K562 (cell line): ENCODE measurements at regions not wholly inside any gene's neighbourhood (a gene's known extent, or its start where the extent isn't known, plus 50 kb on each side); places are given as distances from the start of the nearest gene placed in this dataset.

Source experiments
- CBFB ChIP-seq: sonication (generic); formaldehyde crosslinking; IDR thresholded peaks from 2 replicates; pipeline ENCODE4 v1.4.0; 2020; ENCODE audit warnings: mild to moderate bottlenecking, missing genetic modification reagents
- CBX5 ChIP-seq: IDR thresholded peaks from 2 replicates; pipeline ENCODE4 v1.6.1; 2014; ENCODE audit warnings: low read depth, borderline replicate concordance
- CTCF ChIP-seq, 3 experiments: IDR thresholded peaks in 2 of 3; conservative IDR thresholded peaks in 1 of 3; 2 replicates each; pipeline ENCODE4 v1.5.1; 2011 to 2012; ENCODE audit warnings: low read length in 3 of 3, mild to moderate bottlenecking in 3 of 3, control low read depth in 2 of 3, improper control_type of control experiment in 1 of 3, inconsistent platforms in 1 of 3, low read depth in 1 of 3, mixed read lengths in 1 of 3, moderate library complexity in 1 of 3; ENCODE audit not compliant: insufficient read depth in 2 of 3
- FOS ChIP-seq: IDR thresholded peaks from 3 replicates; pipeline ENCODE4 v1.6.1; 2011; ENCODE audit not compliant: insufficient read length; ENCODE audit errors: extremely low read depth
- FOXK2 ChIP-seq, 2 experiments: fragments of 450-650 bp; IDR thresholded peaks in 1 of 2; conservative IDR thresholded peaks in 1 of 2; 2 replicates each; pipeline ENCODE4 v1.6.1; 2016; ENCODE audit warnings: low read depth in 2 of 2, mild to moderate bottlenecking in 1 of 2
- HIVEP1 ChIP-seq: fragments of 250-450 bp; sonication (Bioruptor Pico); IDR thresholded peaks from 2 replicates; pipeline ENCODE4 v1.4.0; 2020; ENCODE audit warnings: mild to moderate bottlenecking
- ZFX ChIP-seq: sonication (generic); formaldehyde crosslinking; IDR thresholded peaks from 2 replicates; pipeline ENCODE4 v1.8.0; 2022; ENCODE audit warnings: mild to moderate bottlenecking, missing genetic modification reagents, moderate library complexity
- TF ChIP-seq, protein P1 (sequence below): sonication (generic); formaldehyde crosslinking; IDR thresholded peaks from 2 replicates; pipeline ENCODE4 v1.8.1; 2022; ENCODE audit warnings: missing genetic modification reagents
- TF ChIP-seq, protein P2 (sequence below): sonication (generic); formaldehyde crosslinking; IDR thresholded peaks from 2 replicates; pipeline ENCODE4 v1.8.1; 2023; ENCODE audit warnings: mild to moderate bottlenecking, missing genetic modification reagents
- TF ChIP-seq, protein P3 (sequence below), 2 experiments: fragments of 450-650 bp; formaldehyde crosslinking in 1 of 2; IDR thresholded peaks; 2 replicates each; pipeline versions ENCODE4 v1.4.0 to v1.6.1; 2014 to 2020; ENCODE audit warnings: mild to moderate bottlenecking in 2 of 2, borderline replicate concordance in 1 of 2, low read depth in 1 of 2
- TF ChIP-seq, protein P4 (sequence below): IDR thresholded peaks from 2 replicates; pipeline ENCODE4 v1.6.1; 2016; ENCODE audit warnings: missing genetic modification characterization, missing compliant biosample characterization

DNA sequence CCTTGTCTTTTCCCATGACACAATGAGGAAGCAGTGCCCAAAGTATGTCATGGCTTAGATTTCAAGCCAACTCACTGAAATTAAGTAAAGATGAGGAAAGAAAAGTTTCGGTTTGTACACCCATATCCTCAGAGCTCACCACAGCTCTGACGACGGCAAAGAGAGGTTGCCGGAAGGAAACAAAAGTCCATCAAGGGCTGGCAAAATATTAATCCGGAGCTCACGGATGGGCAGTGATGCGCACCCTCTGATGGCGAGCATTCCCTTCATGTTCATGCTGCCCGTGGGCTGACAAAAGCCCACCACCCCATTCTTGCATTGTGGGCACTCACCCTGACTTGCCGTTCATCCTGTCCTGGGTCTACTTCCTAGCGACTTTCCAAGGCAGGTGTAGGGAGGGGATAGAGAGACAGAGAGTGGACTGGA, 103.1 kb downstream of the SOX9 start:
- TF ChIP-seq, protein P1, sequence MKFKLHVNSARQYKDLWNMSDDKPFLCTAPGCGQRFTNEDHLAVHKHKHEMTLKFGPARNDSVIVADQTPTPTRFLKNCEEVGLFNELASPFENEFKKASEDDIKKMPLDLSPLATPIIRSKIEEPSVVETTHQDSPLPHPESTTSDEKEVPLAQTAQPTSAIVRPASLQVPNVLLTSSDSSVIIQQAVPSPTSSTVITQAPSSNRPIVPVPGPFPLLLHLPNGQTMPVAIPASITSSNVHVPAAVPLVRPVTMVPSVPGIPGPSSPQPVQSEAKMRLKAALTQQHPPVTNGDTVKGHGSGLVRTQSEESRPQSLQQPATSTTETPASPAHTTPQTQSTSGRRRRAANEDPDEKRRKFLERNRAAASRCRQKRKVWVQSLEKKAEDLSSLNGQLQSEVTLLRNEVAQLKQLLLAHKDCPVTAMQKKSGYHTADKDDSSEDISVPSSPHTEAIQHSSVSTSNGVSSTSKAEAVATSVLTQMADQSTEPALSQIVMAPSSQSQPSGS (CRISPR knock-in tag): no peak
- TF ChIP-seq CTCF (IDR thresholded peaks at IDR 0.05 in 2 of 3, conservative IDR thresholded peaks at IDR 0.05 in 1 of 3; ENCODE audit: insufficient read depth in 2 of 3, low read depth in 1 of 3, low read length in 3 of 3) (no peak), FOS (no peak), FOXK2 (conservative IDR thresholded peaks at IDR 0.05 in 1 of 2, IDR thresholded peaks at IDR 0.05 in 1 of 2; ENCODE audit: low read depth in 2 of 2) (no peak), CBX5 (no peak), CBFB (CRISPR knock-in tag) (no peak), HIVEP1 (no peak), ZFX (no peak)
- TF ChIP-seq, protein P2, sequence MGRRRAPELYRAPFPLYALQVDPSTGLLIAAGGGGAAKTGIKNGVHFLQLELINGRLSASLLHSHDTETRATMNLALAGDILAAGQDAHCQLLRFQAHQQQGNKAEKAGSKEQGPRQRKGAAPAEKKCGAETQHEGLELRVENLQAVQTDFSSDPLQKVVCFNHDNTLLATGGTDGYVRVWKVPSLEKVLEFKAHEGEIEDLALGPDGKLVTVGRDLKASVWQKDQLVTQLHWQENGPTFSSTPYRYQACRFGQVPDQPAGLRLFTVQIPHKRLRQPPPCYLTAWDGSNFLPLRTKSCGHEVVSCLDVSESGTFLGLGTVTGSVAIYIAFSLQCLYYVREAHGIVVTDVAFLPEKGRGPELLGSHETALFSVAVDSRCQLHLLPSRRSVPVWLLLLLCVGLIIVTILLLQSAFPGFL (CRISPR knock-in tag): no peak
- TF ChIP-seq, protein P3, sequence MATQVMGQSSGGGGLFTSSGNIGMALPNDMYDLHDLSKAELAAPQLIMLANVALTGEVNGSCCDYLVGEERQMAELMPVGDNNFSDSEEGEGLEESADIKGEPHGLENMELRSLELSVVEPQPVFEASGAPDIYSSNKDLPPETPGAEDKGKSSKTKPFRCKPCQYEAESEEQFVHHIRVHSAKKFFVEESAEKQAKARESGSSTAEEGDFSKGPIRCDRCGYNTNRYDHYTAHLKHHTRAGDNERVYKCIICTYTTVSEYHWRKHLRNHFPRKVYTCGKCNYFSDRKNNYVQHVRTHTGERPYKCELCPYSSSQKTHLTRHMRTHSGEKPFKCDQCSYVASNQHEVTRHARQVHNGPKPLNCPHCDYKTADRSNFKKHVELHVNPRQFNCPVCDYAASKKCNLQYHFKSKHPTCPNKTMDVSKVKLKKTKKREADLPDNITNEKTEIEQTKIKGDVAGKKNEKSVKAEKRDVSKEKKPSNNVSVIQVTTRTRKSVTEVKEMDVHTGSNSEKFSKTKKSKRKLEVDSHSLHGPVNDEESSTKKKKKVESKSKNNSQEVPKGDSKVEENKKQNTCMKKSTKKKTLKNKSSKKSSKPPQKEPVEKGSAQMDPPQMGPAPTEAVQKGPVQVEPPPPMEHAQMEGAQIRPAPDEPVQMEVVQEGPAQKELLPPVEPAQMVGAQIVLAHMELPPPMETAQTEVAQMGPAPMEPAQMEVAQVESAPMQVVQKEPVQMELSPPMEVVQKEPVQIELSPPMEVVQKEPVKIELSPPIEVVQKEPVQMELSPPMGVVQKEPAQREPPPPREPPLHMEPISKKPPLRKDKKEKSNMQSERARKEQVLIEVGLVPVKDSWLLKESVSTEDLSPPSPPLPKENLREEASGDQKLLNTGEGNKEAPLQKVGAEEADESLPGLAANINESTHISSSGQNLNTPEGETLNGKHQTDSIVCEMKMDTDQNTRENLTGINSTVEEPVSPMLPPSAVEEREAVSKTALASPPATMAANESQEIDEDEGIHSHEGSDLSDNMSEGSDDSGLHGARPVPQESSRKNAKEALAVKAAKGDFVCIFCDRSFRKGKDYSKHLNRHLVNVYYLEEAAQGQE (IDR thresholded peaks at IDR 0.05; ENCODE audit: borderline replicate concordance): no peak
- TF ChIP-seq, protein P3 (CRISPR knock-in tag; IDR thresholded peaks at IDR 0.05; ENCODE audit: low read depth): no peak
- TF ChIP-seq, protein P4, sequence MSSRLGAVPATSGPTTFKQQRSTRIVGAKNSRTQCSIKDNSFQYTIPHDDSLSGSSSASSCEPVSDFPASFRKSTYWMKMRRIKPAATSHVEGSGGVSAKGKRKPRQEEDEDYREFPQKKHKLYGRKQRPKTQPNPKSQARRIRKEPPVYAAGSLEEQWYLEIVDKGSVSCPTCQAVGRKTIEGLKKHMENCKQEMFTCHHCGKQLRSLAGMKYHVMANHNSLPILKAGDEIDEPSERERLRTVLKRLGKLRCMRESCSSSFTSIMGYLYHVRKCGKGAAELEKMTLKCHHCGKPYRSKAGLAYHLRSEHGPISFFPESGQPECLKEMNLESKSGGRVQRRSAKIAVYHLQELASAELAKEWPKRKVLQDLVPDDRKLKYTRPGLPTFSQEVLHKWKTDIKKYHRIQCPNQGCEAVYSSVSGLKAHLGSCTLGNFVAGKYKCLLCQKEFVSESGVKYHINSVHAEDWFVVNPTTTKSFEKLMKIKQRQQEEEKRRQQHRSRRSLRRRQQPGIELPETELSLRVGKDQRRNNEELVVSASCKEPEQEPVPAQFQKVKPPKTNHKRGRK (tag): no peak
